Panc1 (cell line): ENCODE measurements at regions not wholly inside any gene's neighbourhood (a gene's known extent, or its start where the extent isn't known, plus 50 kb on each side); places are given as distances from the start of the nearest gene placed in this dataset.

Experiments used
- ATAC-seq: fragments of 200-7000 bp; cut with Tn5 transposase; 2 replicates; pipeline ENCODE4 v1.9.1; 2020; ENCODE audit warnings: mild to moderate bottlenecking, moderate library complexity
- BruUV-seq: library from RNA; stranded (reverse); fragments of 400-500 nt; replicated peaks from 2 replicates; lab custom pipeline; 2021; lab: Mats Ljungman, UMichigan
- CTCF ChIA-PET: fragments of 300-600 bp; sonication (Branson Sonifier 250); formaldehyde crosslinking; loops from one replicate; lab custom pipeline; 2022; ENCODE audit warnings: antibody characterized with exemption; lab: Charles Lee
- POLR2A ChIA-PET: fragments of 300-600 bp; sonication (Branson Sonifier 250); formaldehyde crosslinking; loops from one replicate; lab custom pipeline; 2022; ENCODE audit warnings: antibody characterized with exemption; lab: Charles Lee
- DNase-seq: peaks from one replicate; pipeline ENCODE4 v3.0.0-alpha.2; 2010; ENCODE audit warnings: low read depth, low spot score
- H3K27ac ChIP-seq: 2 replicates; pipeline ENCODE4 v1.5.1; 2011; ENCODE audit warnings: mild to moderate bottlenecking, low read length, inconsistent platforms
- H3K27me3 ChIP-seq: fragments of 200-500 bp; sonication (Bioruptor generic); 2 replicates; pipeline ENCODE4 v1.6.0; 2014; ENCODE audit warnings: low read length, inconsistent platforms; ENCODE audit not compliant: control insufficient read depth, insufficient read depth
- H3K36me3 ChIP-seq: fragments of 200-500 bp; sonication (Bioruptor generic); 2 replicates; pipeline ENCODE4 v1.5.1; 2014; ENCODE audit warnings: inconsistent platforms, mild to moderate bottlenecking, low read length, moderate library complexity; ENCODE audit not compliant: control insufficient read depth, insufficient read depth
- H3K4me1 ChIP-seq: 2 replicates; pipeline ENCODE4 v1.5.1; 2011; ENCODE audit warnings: inconsistent platforms, mild to moderate bottlenecking, low read length, moderate library complexity; ENCODE audit not compliant: control insufficient read depth, insufficient read depth
- H3K4me3 ChIP-seq, 2 experiments: 2 replicates each; pipeline ENCODE4 v1.5.1; 2011 to 2012; ENCODE audit warnings: low read depth in 2 of 2, low read length in 2 of 2, mild to moderate bottlenecking in 2 of 2, inconsistent platforms in 1 of 2, moderate library complexity in 1 of 2
- H3K9me3 ChIP-seq: fragments of 200-500 bp; sonication (Bioruptor generic); 2 replicates; pipeline ENCODE4 v1.5.1; 2014; ENCODE audit warnings: low read depth, mild to moderate bottlenecking, inconsistent platforms, low read length, moderate library complexity; ENCODE audit not compliant: control insufficient read depth, insufficient read depth
- CTCF ChIP-seq: fragments of 450-650 bp; IDR thresholded peaks from 2 replicates; pipeline ENCODE4 v1.5.1; 2017; ENCODE audit warnings: mild to moderate bottlenecking
- POLR2AphosphoS5 ChIP-seq: IDR thresholded peaks from 2 replicates; pipeline ENCODE4 v1.6.1; 2012; ENCODE audit warnings: mild to moderate bottlenecking, low read depth, low read length, moderate library complexity
- REST ChIP-seq, 2 experiments: IDR thresholded peaks; 2 replicates each; pipeline ENCODE4 v1.6.1; 2011 to 2012; ENCODE audit warnings: low read depth in 2 of 2, control low read depth in 1 of 2, low read length in 1 of 2, mild to moderate bottlenecking in 1 of 2, moderate library complexity in 1 of 2; ENCODE audit not compliant: insufficient read depth in 1 of 2
- SIN3A ChIP-seq: IDR thresholded peaks from 2 replicates; pipeline ENCODE4 v1.6.1; 2012; ENCODE audit warnings: low read depth, mild to moderate bottlenecking, low read length, moderate library complexity, borderline replicate concordance; ENCODE audit not compliant: insufficient read depth
- TCF7L2 ChIP-seq: IDR thresholded peaks from 2 replicates; pipeline ENCODE4 v1.6.1; 2011; ENCODE audit warnings: mild to moderate bottlenecking, low read depth, low read length, inconsistent platforms
- in situ Hi-C: cut with HindIII; loops from 2 replicates; pipeline ENCODE4 v1.10.0; 2016; ENCODE audit warnings: low sequenced_read_pairs, low pct_unique_long_range_greater_than_20kb
- intact Hi-C: fragments of 100-400 bp; cut with micrococcal nuclease; formaldehyde crosslinking; loops from one replicate; pipeline ENCODE4 v1.10.0; 2022; ENCODE audit not compliant: unreplicated experiment

GRCh38 chr3:118543832-118544231, 490.8 kb downstream of the IGSF11 start:
- POLR2A ChIA-PET: no interaction called here
- H3K36me3 ChIP-seq: no peaks in the 10 kb centered on the region
- in situ Hi-C loops (no loop called here), intact Hi-C loops (no loop called here)
- no peak for DNase-seq
- no peaks in the 10 kb centered on the region for H3K27me3 ChIP-seq
- no peak for ATAC-seq
- H3K4me3 ChIP-seq: no peak overlapping the region
- CTCF ChIA-PET: no interaction called here
- no peak for TF ChIP-seq POLR2AphosphoS5
- TF ChIP-seq CTCF: no peak
- TF ChIP-seq REST (IDR thresholded peaks at IDR 0.05; ENCODE audit: insufficient read depth in 1 of 2, low read depth in 2 of 2, low read length in 1 of 2): no peak
- TF ChIP-seq TCF7L2: no peak
- TF ChIP-seq SIN3A: no peak
- no peak overlapping the region for H3K27ac ChIP-seq
- BruUV-seq: no TSS peak
- no peaks in the 10 kb centered on the region for H3K4me1 ChIP-seq
- no peaks in the 10 kb centered on the region; the same call in 1 of the 2 replicates for H3K9me3 ChIP-seq

DNA sequence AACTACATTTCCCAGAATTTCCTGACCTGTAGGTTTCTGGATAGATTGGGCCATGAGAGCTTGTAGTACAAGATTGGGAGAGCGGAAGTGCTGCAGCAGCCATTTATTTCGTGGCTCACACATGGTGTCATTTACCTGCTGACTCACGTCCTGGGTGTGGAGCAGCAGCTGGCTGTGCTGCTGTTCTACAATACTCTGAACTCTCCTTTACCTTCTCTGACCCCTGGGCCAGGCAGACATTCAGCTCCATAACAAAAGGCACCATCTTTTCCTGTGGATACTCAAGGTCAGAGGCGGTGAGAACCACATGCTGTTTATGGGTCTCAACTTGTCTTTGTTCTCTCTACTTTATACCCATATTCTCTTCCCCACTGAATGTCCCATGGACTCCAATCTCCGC, 490.2 kb downstream of the IGSF11 start:
- no peaks in the 10 kb centered on the region for H3K4me1 ChIP-seq
- no peak overlapping the region for H3K27ac ChIP-seq
- no peaks in the 10 kb centered on the region; the same call in 1 of the 2 replicates for H3K9me3 ChIP-seq
- no peaks in the 10 kb centered on the region for H3K36me3 ChIP-seq
- no peak for ATAC-seq
- intact Hi-C loops (no loop called here), in situ Hi-C loops (no loop called here)
- ChIA-PET POLR2A (no interaction called here), CTCF (interaction anchor here (0.7 kb wide), 1 partner anchor 873 kb away, joined by 3 read pairs; no protein-coding TSS in a partner anchor)
- no peak overlapping the region for H3K4me3 ChIP-seq
- H3K27me3 ChIP-seq: no peaks in the 10 kb centered on the region
- TF ChIP-seq REST (IDR thresholded peaks at IDR 0.05; ENCODE audit: insufficient read depth in 1 of 2, low read depth in 2 of 2, low read length in 1 of 2) (no peak), SIN3A (no peak), POLR2AphosphoS5 (no peak), CTCF (no peak), TCF7L2 (no peak)
- DNase-seq: no peak
- no TSS peak for BruUV-seq
